ENCODE measurements at regions not wholly inside any gene's neighbourhood (a gene's known extent, or its start where the extent isn't known, plus 50 kb on each side); places are given as distances from the start of the nearest gene placed in this dataset.

- 95 to 96% methylated on average over 2 of the region's 2 CpGs for WGBS, 2 donors
- DNase-seq = no peak
Observed at GRCh38 chr20:24340933-24341332, 128.5 kb upstream of the SYNDIG1 start.

GRCh38 chr20:24339210-24339641 is 130.2 kb upstream of the SYNDIG1 start:
- ATAC-seq = no peak
- intact Hi-C loops (cut with DNase I) = no loop called here
- Histone ChIP-seq H3K27ac (no peak overlapping the region), H3K9me3 (no peaks in the 10 kb centered on the region), H3K36me3 (no peaks in the 10 kb centered on the region), H3K4me3 (no peak overlapping the region), H3K27me3 (peaks cover 0 to 4% (median 0%) of the 10 kb centered on the region in 7 donors), H3K4me1 (no peaks in the 10 kb centered on the region)
- no peak for DNase-seq
- WGBS, 2 donors = 87 to 90% methylated on average over 5 of the region's 5 CpGs
- TF ChIP-seq CTCF (IDR thresholded peaks at IDR 0.05) = no peak

More at GRCh38 chr20:24340933-24341332, 128.5 kb upstream of the SYNDIG1 start:
- Histone ChIP-seq H3K4me1 (no peaks in the 10 kb centered on the region), H3K36me3 (no peaks in the 10 kb centered on the region), H3K4me3 (no peak overlapping the region), H3K27ac (no peak overlapping the region), H3K9me3 (no peaks in the 10 kb centered on the region), H3K27me3 (peaks cover 0 to 4% (median 0%) of the 10 kb centered on the region in 7 donors)
- intact Hi-C loops (cut with DNase I) = no loop called here
- no peak for TF ChIP-seq CTCF (IDR thresholded peaks at IDR 0.05)
- ATAC-seq = no peak

- no peak for DNase-seq
- 89 to 94% methylated on average over 5 of the region's 5 CpGs for WGBS, 2 donors
- Histone ChIP-seq H3K27ac (no peak overlapping the region), H3K27me3 (peaks cover 0 to 4% (median 0%) of the 10 kb centered on the region in 7 donors), H3K9me3 (no peaks in the 10 kb centered on the region), H3K4me1 (no peaks in the 10 kb centered on the region), H3K4me3 (no peak overlapping the region), H3K36me3 (no peaks in the 10 kb centered on the region)
- ATAC-seq = no peak
- no peak for TF ChIP-seq CTCF (IDR thresholded peaks at IDR 0.05)
- intact Hi-C loops (cut with DNase I) = no loop called here
Observed at GRCh38 chr20:24337551-24337950, 131.9 kb upstream of the SYNDIG1 start.

GRCh38 chr20:24337069-24337468 is 132.4 kb upstream of the SYNDIG1 start:
- Histone ChIP-seq H3K4me1 (no peaks in the 10 kb centered on the region), H3K9me3 (no peaks in the 10 kb centered on the region), H3K4me3 (no peak overlapping the region), H3K27ac (no peak overlapping the region), H3K27me3 (peaks cover 0 to under 1% (median 0%) of the 10 kb centered on the region in 7 donors), H3K36me3 (no peaks in the 10 kb centered on the region)
- intact Hi-C loops (cut with DNase I) = no loop called here
- 68 to 69% methylated on average over 4 of the region's 4 CpGs for WGBS, 2 donors
- TF ChIP-seq CTCF (IDR thresholded peaks at IDR 0.05) = no peak
- no peak for DNase-seq
- no peak for ATAC-seq

Data from heart right ventricle (tissue), 16 donors.